GM12874 (cell line): ENCODE measurements at regions not wholly inside any gene's neighbourhood (a gene's known extent, or its start where the extent isn't known, plus 50 kb on each side); places are given as distances from the start of the nearest gene placed in this dataset.

ENCODE experiments used
- CTCF ChIP-seq: IDR thresholded peaks from 2 replicates; pipeline ENCODE4 v1.5.1; 2011; ENCODE audit warnings: low read depth, mild to moderate bottlenecking, control low read depth, low read length, moderate library complexity; ENCODE audit not compliant: insufficient read depth

- TF ChIP-seq CTCF, result no peak
Observed at GRCh38 chr5:9726931-9727330, 96.8 kb upstream of the TAS2R1 start.

DNA sequence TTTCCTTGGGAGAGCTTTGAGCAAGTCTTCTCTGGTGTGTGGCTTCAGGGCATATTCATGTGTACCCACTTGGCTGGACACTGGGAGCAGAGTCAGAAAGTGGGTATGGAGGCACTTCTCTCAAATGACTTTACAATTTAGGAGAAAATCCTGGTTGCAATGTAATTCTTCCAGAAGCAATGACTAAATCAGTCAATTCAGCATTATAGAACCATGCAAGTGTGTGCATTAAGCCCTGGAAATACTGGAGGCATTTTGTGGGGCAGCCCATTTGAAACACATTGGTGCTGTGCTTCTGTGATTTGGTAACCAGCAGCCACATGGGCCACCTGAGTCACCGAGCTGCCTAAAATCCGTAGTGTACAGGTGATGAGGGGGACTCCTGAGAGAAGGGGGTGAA lies 94.6 kb upstream of the TAS2R1 start:
- TF ChIP-seq CTCF, result no peak

- no peak for TF ChIP-seq CTCF
Observed at GRCh38 chr5:9722601-9723180, 92.5 kb upstream of the TAS2R1 start.

DNA sequence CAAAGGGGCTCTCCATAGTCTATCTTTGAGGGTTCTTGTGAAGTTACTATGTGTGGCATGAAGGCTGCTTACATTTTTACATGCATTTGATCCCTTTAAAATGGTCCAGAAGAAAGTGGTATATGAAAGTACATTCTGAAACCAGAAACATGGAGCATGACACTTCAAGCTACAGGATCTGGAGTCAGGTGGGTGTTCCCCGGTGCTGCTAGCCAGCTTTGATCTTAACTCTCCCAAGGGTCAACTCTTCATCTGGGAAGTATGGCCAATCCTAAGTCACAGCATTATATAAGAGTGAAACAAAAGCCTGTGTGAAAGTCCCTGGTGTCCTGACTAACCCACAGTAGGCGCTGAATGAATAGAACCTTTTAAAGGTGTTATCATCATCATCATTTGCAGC lies 91.0 kb upstream of the TAS2R1 start:
- no peak for TF ChIP-seq CTCF

- no peak for TF ChIP-seq CTCF
Observed at GRCh38 chr5:9720361-9720760, 90.2 kb upstream of the TAS2R1 start.

GRCh38 chr5:9716838-9717281 lies 86.7 kb upstream of the TAS2R1 start:
- no peak for TF ChIP-seq CTCF

GRCh38 chr5:9715891-9716335 lies 85.8 kb upstream of the TAS2R1 start:
- TF ChIP-seq CTCF, result no peak
